ENCODE measurements at regions not wholly inside any gene's neighbourhood (a gene's known extent, or its start where the extent isn't known, plus 50 kb on each side); places are given as distances from the start of the nearest gene placed in this dataset.

- H3K36me3 Mint-ChIP-seq (ENCODE audit: low read depth), result no peaks in the 10 kb centered on the region
- H3K9me3 Mint-ChIP-seq, result no peaks in the 10 kb centered on the region
- intact Hi-C loops (cut with micrococcal nuclease), result no loop called here
- H3K4me3 Mint-ChIP-seq, result no peak overlapping the region
- no peak overlapping the region for H3K27ac Mint-ChIP-seq
- H3K27me3 Mint-ChIP-seq (ENCODE audit: insufficient read depth), result no peaks in the 10 kb centered on the region
- DNase-seq (ENCODE audit: low spot score), result no peak
- no peaks in the 10 kb centered on the region for H3K4me1 Mint-ChIP-seq (ENCODE audit: low read depth)
Measured at GRCh38 chr10:123443924-123444323, 222.2 kb upstream of the GPR26 start.

- no peak overlapping the region for H3K4me3 Mint-ChIP-seq
- DNase-seq (ENCODE audit: low spot score), result no peak
- H3K9me3 Mint-ChIP-seq, result no peaks in the 10 kb centered on the region
- intact Hi-C loops (cut with micrococcal nuclease), result no loop called here
- no peaks in the 10 kb centered on the region for H3K36me3 Mint-ChIP-seq (ENCODE audit: low read depth)
- H3K4me1 Mint-ChIP-seq (ENCODE audit: low read depth), result no peaks in the 10 kb centered on the region
- peaks cover 2% of the 10 kb centered on the region for H3K27me3 Mint-ChIP-seq (ENCODE audit: insufficient read depth)
- no peak overlapping the region for H3K27ac Mint-ChIP-seq
Measured at GRCh38 chr10:123445261-123445775, 220.8 kb upstream of the GPR26 start.

GRCh38 chr10:123446449-123447156, 219.6 kb upstream of the GPR26 start:
- Mint-ChIP-seq H3K9me3 (no peaks in the 10 kb centered on the region), H3K36me3 (ENCODE audit: low read depth) (no peaks in the 10 kb centered on the region), H3K4me3 (no peak overlapping the region), H3K4me1 (ENCODE audit: low read depth) (no peaks in the 10 kb centered on the region), H3K27ac (no peak overlapping the region), H3K27me3 (ENCODE audit: insufficient read depth) (peaks cover 4% of the 10 kb centered on the region)
- DNase-seq (ENCODE audit: low spot score), result no peak
- intact Hi-C loops (cut with micrococcal nuclease), result no loop called here

- Mint-ChIP-seq H3K36me3 (ENCODE audit: low read depth) (no peaks in the 10 kb centered on the region), H3K9me3 (no peaks in the 10 kb centered on the region), H3K27ac (no peak overlapping the region), H3K4me1 (ENCODE audit: low read depth) (no peaks in the 10 kb centered on the region), H3K4me3 (no peak overlapping the region), H3K27me3 (ENCODE audit: insufficient read depth) (peaks cover 4% of the 10 kb centered on the region)
- intact Hi-C loops (cut with micrococcal nuclease), result no loop called here
- no peak for DNase-seq (ENCODE audit: low spot score)
Measured at GRCh38 chr10:123449234-123449962, 216.8 kb upstream of the GPR26 start.

GRCh38 chr10:123450956-123451605, 215.1 kb upstream of the GPR26 start:
- intact Hi-C loops (cut with micrococcal nuclease), result no loop called here
- H3K27ac Mint-ChIP-seq, result no peak overlapping the region
- peaks cover 4% of the 10 kb centered on the region for H3K27me3 Mint-ChIP-seq (ENCODE audit: insufficient read depth)
- no peaks in the 10 kb centered on the region for H3K36me3 Mint-ChIP-seq (ENCODE audit: low read depth)
- no peaks in the 10 kb centered on the region for H3K9me3 Mint-ChIP-seq
- no peaks in the 10 kb centered on the region for H3K4me1 Mint-ChIP-seq (ENCODE audit: low read depth)
- no peak overlapping the region for H3K4me3 Mint-ChIP-seq
- no peak for DNase-seq (ENCODE audit: low spot score)

GRCh38 chr10:123451618-123452245, 214.4 kb upstream of the GPR26 start:
- H3K27me3 Mint-ChIP-seq (ENCODE audit: insufficient read depth), result peaks cover 4% of the 10 kb centered on the region
- DNase-seq (ENCODE audit: low spot score), result no peak
- no peak overlapping the region for H3K27ac Mint-ChIP-seq
- no peaks in the 10 kb centered on the region for H3K9me3 Mint-ChIP-seq
- H3K4me3 Mint-ChIP-seq, result no peak overlapping the region
- H3K4me1 Mint-ChIP-seq (ENCODE audit: low read depth), result no peaks in the 10 kb centered on the region
- intact Hi-C loops (cut with micrococcal nuclease), result no loop called here
- no peaks in the 10 kb centered on the region for H3K36me3 Mint-ChIP-seq (ENCODE audit: low read depth)

- Mint-ChIP-seq H3K36me3 (ENCODE audit: low read depth) (no peaks in the 10 kb centered on the region), H3K9me3 (no peaks in the 10 kb centered on the region), H3K27ac (no peak overlapping the region), H3K4me1 (ENCODE audit: low read depth) (no peaks in the 10 kb centered on the region), H3K4me3 (no peak overlapping the region), H3K27me3 (ENCODE audit: insufficient read depth) (peaks cover 4% of the 10 kb centered on the region)
- intact Hi-C loops (cut with micrococcal nuclease), result no loop called here
- no peak for DNase-seq (ENCODE audit: low spot score)
Measured at GRCh38 chr10:123454987-123455386, 211.2 kb upstream of the GPR26 start.

GRCh38 chr10:123455861-123456260, 210.3 kb upstream of the GPR26 start:
- Mint-ChIP-seq H3K27ac (no peak overlapping the region), H3K36me3 (ENCODE audit: low read depth) (no peaks in the 10 kb centered on the region), H3K4me1 (ENCODE audit: low read depth) (no peaks in the 10 kb centered on the region), H3K9me3 (no peaks in the 10 kb centered on the region), H3K4me3 (no peak overlapping the region), H3K27me3 (ENCODE audit: insufficient read depth) (no peaks in the 10 kb centered on the region)
- DNase-seq (ENCODE audit: low spot score), result no peak
- intact Hi-C loops (cut with micrococcal nuclease), result no loop called here

GRCh38 chr10:123458933-123459332, 207.2 kb upstream of the GPR26 start:
- Mint-ChIP-seq H3K27me3 (ENCODE audit: insufficient read depth) (no peaks in the 10 kb centered on the region), H3K4me3 (no peak overlapping the region), H3K27ac (no peak overlapping the region), H3K9me3 (no peaks in the 10 kb centered on the region), H3K4me1 (ENCODE audit: low read depth) (no peaks in the 10 kb centered on the region), H3K36me3 (ENCODE audit: low read depth) (no peaks in the 10 kb centered on the region)
- DNase-seq (ENCODE audit: low spot score), result no peak
- intact Hi-C loops (cut with micrococcal nuclease), result no loop called here

- H3K27ac Mint-ChIP-seq, result no peak overlapping the region
- H3K9me3 Mint-ChIP-seq, result no peaks in the 10 kb centered on the region
- intact Hi-C loops (cut with micrococcal nuclease), result no loop called here
Measured at GRCh38 chr10:123459371-123460091, 206.6 kb upstream of the GPR26 start.

GRCh38 chr10:123462246-123462645, 203.9 kb upstream of the GPR26 start:
- no peaks in the 10 kb centered on the region for H3K27me3 Mint-ChIP-seq (ENCODE audit: insufficient read depth)
- H3K27ac Mint-ChIP-seq, result no peak overlapping the region
- no peaks in the 10 kb centered on the region for H3K4me1 Mint-ChIP-seq (ENCODE audit: low read depth)
- H3K36me3 Mint-ChIP-seq (ENCODE audit: low read depth), result no peaks in the 10 kb centered on the region
- no peak overlapping the region for H3K4me3 Mint-ChIP-seq
- intact Hi-C loops (cut with micrococcal nuclease), result no loop called here
- no peak for DNase-seq (ENCODE audit: low spot score)
- H3K9me3 Mint-ChIP-seq, result no peaks in the 10 kb centered on the region

More at GRCh38 chr10:123459371-123460091, 206.6 kb upstream of the GPR26 start:
- DNase-seq (ENCODE audit: low spot score), result no peak
- H3K36me3 Mint-ChIP-seq (ENCODE audit: low read depth), result no peaks in the 10 kb centered on the region
- H3K27me3 Mint-ChIP-seq (ENCODE audit: insufficient read depth), result no peaks in the 10 kb centered on the region
- no peak overlapping the region for H3K4me3 Mint-ChIP-seq
- H3K4me1 Mint-ChIP-seq (ENCODE audit: low read depth), result no peaks in the 10 kb centered on the region

GRCh38 chr10:123462756-123463155, 203.4 kb upstream of the GPR26 start:
- no peaks in the 10 kb centered on the region for H3K4me1 Mint-ChIP-seq (ENCODE audit: low read depth)
- no peaks in the 10 kb centered on the region for H3K36me3 Mint-ChIP-seq (ENCODE audit: low read depth)
- intact Hi-C loops (cut with micrococcal nuclease), result no loop called here
- no peak for DNase-seq (ENCODE audit: low spot score)
- no peak overlapping the region for H3K27ac Mint-ChIP-seq
- H3K4me3 Mint-ChIP-seq, result no peak overlapping the region
- no peaks in the 10 kb centered on the region for H3K9me3 Mint-ChIP-seq
- no peaks in the 10 kb centered on the region for H3K27me3 Mint-ChIP-seq (ENCODE audit: insufficient read depth)
